22Rv1 (cell line): ENCODE measurements at regions not wholly inside any gene's neighbourhood (a gene's known extent, or its start where the extent isn't known, plus 50 kb on each side); places are given as distances from the start of the nearest gene placed in this dataset.

ENCODE experiments used
- ZFX ChIP-seq: fragments of 450-650 bp; IDR thresholded peaks from 2 replicates; pipeline ENCODE4 v1.6.1; 2017; ENCODE audit warnings: antibody characterized with exemption, borderline replicate concordance
- TF ChIP-seq, protein P1 (sequence below): fragments of 450-650 bp; IDR thresholded peaks from 2 replicates; pipeline ENCODE4 v1.5.1; 2017; ENCODE audit warnings: mild to moderate bottlenecking

DNA sequence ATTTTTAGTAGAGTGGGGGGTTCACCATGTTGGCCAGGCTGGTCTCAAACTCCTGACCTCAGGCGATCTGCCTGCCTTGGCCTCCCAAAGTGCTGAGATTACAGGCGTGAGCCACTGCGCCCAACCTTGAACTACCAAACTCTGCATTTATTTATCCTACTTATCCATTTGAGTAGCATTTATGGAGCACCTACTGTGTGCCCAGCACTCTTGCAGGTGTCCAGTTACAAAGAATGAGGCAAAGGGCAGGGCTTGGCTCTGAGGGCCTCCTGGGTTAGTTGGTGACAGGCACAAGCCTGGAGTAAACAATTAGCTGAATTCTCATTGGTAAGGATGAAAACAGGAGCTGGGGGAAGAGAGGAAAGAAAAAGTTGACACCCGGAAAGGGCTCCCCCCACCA, 93.4 kb upstream of the FOXP4 start:
- TF ChIP-seq, protein P1, sequence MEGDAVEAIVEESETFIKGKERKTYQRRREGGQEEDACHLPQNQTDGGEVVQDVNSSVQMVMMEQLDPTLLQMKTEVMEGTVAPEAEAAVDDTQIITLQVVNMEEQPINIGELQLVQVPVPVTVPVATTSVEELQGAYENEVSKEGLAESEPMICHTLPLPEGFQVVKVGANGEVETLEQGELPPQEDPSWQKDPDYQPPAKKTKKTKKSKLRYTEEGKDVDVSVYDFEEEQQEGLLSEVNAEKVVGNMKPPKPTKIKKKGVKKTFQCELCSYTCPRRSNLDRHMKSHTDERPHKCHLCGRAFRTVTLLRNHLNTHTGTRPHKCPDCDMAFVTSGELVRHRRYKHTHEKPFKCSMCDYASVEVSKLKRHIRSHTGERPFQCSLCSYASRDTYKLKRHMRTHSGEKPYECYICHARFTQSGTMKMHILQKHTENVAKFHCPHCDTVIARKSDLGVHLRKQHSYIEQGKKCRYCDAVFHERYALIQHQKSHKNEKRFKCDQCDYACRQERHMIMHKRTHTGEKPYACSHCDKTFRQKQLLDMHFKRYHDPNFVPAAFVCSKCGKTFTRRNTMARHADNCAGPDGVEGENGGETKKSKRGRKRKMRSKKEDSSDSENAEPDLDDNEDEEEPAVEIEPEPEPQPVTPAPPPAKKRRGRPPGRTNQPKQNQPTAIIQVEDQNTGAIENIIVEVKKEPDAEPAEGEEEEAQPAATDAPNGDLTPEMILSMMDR: no peak
- TF ChIP-seq ZFX: no peak
